Uterus (tissue), 2 donors: ENCODE measurements at regions not wholly inside any gene's neighbourhood (a gene's known extent, or its start where the extent isn't known, plus 50 kb on each side); places are given as distances from the start of the nearest gene placed in this dataset.

Experiments used
- CTCF ChIP-seq, 4 experiments: fragments of 200-600 bp in 2 of 4; fragments of 450-650 bp in 2 of 4; sonication (generic) in 2 of 4; IDR thresholded peaks; one replicate each; pipeline ENCODE4 v1.5.1; 2016 to 2019; ENCODE audit warnings: antibody characterized with exemption in 4 of 4, mild to moderate bottlenecking in 2 of 4, moderate library complexity in 1 of 4
- POLR2A ChIP-seq, 2 donors: fragments of 450-650 bp; IDR thresholded peaks; one replicate each; pipeline ENCODE4 v1.6.1; 2016; ENCODE audit warnings: antibody characterized with exemption in 2 of 2, mild to moderate bottlenecking in 1 of 2, moderate library complexity in 1 of 2

- no peak for TF ChIP-seq CTCF (IDR thresholded peaks at IDR 0.05)
- no peak for TF ChIP-seq POLR2A (IDR thresholded peaks at IDR 0.05)
Observed at GRCh38 chr18:66757946-66758345, 154.1 kb upstream of the CDH19 start.
